K562 (cell line): ENCODE measurements at regions not wholly inside any gene's neighbourhood (a gene's known extent, or its start where the extent isn't known, plus 50 kb on each side); places are given as distances from the start of the nearest gene placed in this dataset.

Experiments used
- E2F8 ChIP-seq: fragments of 450-650 bp; IDR thresholded peaks from 2 replicates; pipeline ENCODE4 v1.7.1; 2018; ENCODE audit warnings: mild to moderate bottlenecking, low read depth; ENCODE audit not compliant: partially characterized antibody
- HMBOX1 ChIP-seq: sonication (generic); IDR thresholded peaks from 2 replicates; pipeline ENCODE4 v1.6.1; 2016
- PBX2 ChIP-seq, 2 experiments: IDR thresholded peaks in 1 of 2; conservative IDR thresholded peaks in 1 of 2; 2 replicates each; pipeline ENCODE4 v1.6.1; 2016; ENCODE audit warnings: low read depth in 2 of 2, mild to moderate bottlenecking in 1 of 2, missing compliant biosample characterization in 1 of 2, missing genetic modification characterization in 1 of 2, moderate library complexity in 1 of 2
- POLR3A ChIP-seq: IDR thresholded peaks from 2 replicates; pipeline ENCODE4 v1.6.1; 2011; ENCODE audit warnings: borderline replicate concordance, mild to moderate bottlenecking, moderate library complexity; ENCODE audit not compliant: insufficient read length, insufficient read depth; ENCODE audit errors: extremely low read depth
- REST ChIP-seq, 2 experiments: fragments of 450-650 bp; formaldehyde crosslinking in 1 of 2; IDR thresholded peaks; 2 replicates each; pipeline versions ENCODE4 v1.4.0 to v1.6.1; 2014 to 2020; ENCODE audit warnings: mild to moderate bottlenecking in 2 of 2, borderline replicate concordance in 1 of 2, low read depth in 1 of 2
- RFX5 ChIP-seq: IDR thresholded peaks from 2 replicates; pipeline ENCODE4 v1.6.1; 2011; ENCODE audit warnings: low read depth, mild to moderate bottlenecking, improper control_type of control experiment, low read length
- ZNF175 ChIP-seq: fragments of 200-800 bp; sonication (Bioruptor generic); IDR thresholded peaks from 2 replicates; pipeline ENCODE4 v1.6.1; 2016; ENCODE audit warnings: low read depth, mild to moderate bottlenecking, missing genetic modification characterization, missing compliant biosample characterization
- ZNF24 ChIP-seq: fragments of 450-650 bp; IDR thresholded peaks from 2 replicates; pipeline ENCODE4 v1.6.1; 2016
- ZNF253 ChIP-seq: fragments of 250-450 bp; sonication (Bioruptor Pico); conservative IDR thresholded peaks from 2 replicates; pipeline ENCODE4 v1.6.1; 2021; ENCODE audit warnings: mild to moderate bottlenecking
- ZNF766 ChIP-seq: fragments of 200-800 bp; sonication (Bioruptor generic); conservative IDR thresholded peaks from 2 replicates; pipeline ENCODE4 v1.6.1; 2016; ENCODE audit warnings: missing genetic modification characterization, missing compliant biosample characterization

GRCh38 chr10:78919181-78919966, 149.4 kb upstream of the ZMIZ1 start (continued):
- TF ChIP-seq REST (IDR thresholded peaks at IDR 0.05; ENCODE audit: borderline replicate concordance): peak; percentile 27; the same call in 1 of the 2 replicates
- no peak for TF ChIP-seq REST (CRISPR knock-in tag; IDR thresholded peaks at IDR 0.05; ENCODE audit: low read depth)
- 0 out of 2 replicates have a peak, but pooled peaks have one; percentile 29 for TF ChIP-seq ZNF766 (CRISPR knock-in tag)
- TF ChIP-seq HMBOX1: peak; percentile 42; the same call in 1 of the 2 replicates
- TF ChIP-seq E2F8: no peak
- no peak for TF ChIP-seq PBX2 (CRISPR knock-in tag; IDR thresholded peaks at IDR 0.05; ENCODE audit: low read depth)
- TF ChIP-seq PBX2 (tag; conservative IDR thresholded peaks at IDR 0.05; ENCODE audit: low read depth): peak; percentile 56
- TF ChIP-seq ZNF24: 0 out of 2 replicates have a peak, but pooled peaks have one; percentile 5
- no peak for TF ChIP-seq POLR3A
- 0 out of 2 replicates have a peak, but pooled peaks have one; percentile 42 for TF ChIP-seq ZNF175 (CRISPR knock-in tag)
- TF ChIP-seq ZNF253 (CRISPR knock-in tag): no peak
- TF ChIP-seq RFX5: no peak
